Neuronal stem cell (in vitro differentiated cells): ENCODE measurements at regions not wholly inside any gene's neighbourhood (a gene's known extent, or its start where the extent isn't known, plus 50 kb on each side); places are given as distances from the start of the nearest gene placed in this dataset.

Source experiments
- DNase-seq: peaks from one replicate; pipeline ENCODE4 v3.0.0-alpha.2; 2013; ENCODE audit warnings: low spot score
- H2AFZ ChIP-seq: one replicate; pipeline ENCODE4 v1.6.1; 2013; ENCODE audit warnings: mild to moderate bottlenecking, low read length, inconsistent platforms
- H2AK5ac ChIP-seq: 2 replicates; pipeline ENCODE4 v1.6.1; 2013; ENCODE audit warnings: low read depth, mild to moderate bottlenecking, inconsistent platforms, low read length, moderate library complexity, mixed read lengths
- H2BK120ac ChIP-seq: 2 replicates; pipeline ENCODE4 v1.6.1; 2013; ENCODE audit warnings: low read depth, mild to moderate bottlenecking, inconsistent platforms, low read length, moderate library complexity, mixed read lengths
- H2BK12ac ChIP-seq: one replicate; pipeline ENCODE4 v1.6.1; 2013; ENCODE audit warnings: low read length, inconsistent platforms
- H2BK15ac ChIP-seq: 2 replicates; pipeline ENCODE4 v1.6.1; 2013; ENCODE audit warnings: mild to moderate bottlenecking, low read length, inconsistent platforms, mixed read lengths
- H2BK5ac ChIP-seq: one replicate; pipeline ENCODE4 v1.6.1; 2013; ENCODE audit warnings: inconsistent platforms, mild to moderate bottlenecking, low read length, moderate library complexity
- H3K14ac ChIP-seq: one replicate; pipeline ENCODE4 v1.6.1; 2013; ENCODE audit warnings: low read length, inconsistent platforms
- H3K18ac ChIP-seq: 2 replicates; pipeline ENCODE4 v1.6.1; 2013; ENCODE audit warnings: low read length, inconsistent platforms
- H3K23ac ChIP-seq: 2 replicates; pipeline ENCODE4 v1.6.1; 2013; ENCODE audit warnings: low read depth, mild to moderate bottlenecking, mixed read lengths, low read length, inconsistent platforms; ENCODE audit not compliant: poor library complexity
- H3K27ac ChIP-seq: replicated peaks from 3 replicates; pipeline ENCODE4 v1.5.1; 2013; ENCODE audit warnings: low read length, inconsistent platforms
- H3K27me3 ChIP-seq, 3 experiments: 2 replicates each; pipeline ENCODE4 v1.6.1; 2013; ENCODE audit warnings: low read length in 3 of 3, mild to moderate bottlenecking in 2 of 3, inconsistent platforms in 1 of 3, low read depth in 1 of 3, mixed read lengths in 1 of 3, moderate library complexity in 1 of 3; ENCODE audit not compliant: control insufficient read depth in 3 of 3, insufficient read depth in 3 of 3
- H3K36me3 ChIP-seq, 2 donors: replicated peaks in 1 of 2; 2 replicates each; pipeline ENCODE4 v1.6.1; 2013; ENCODE audit warnings: low read length in 2 of 2; ENCODE audit not compliant: control insufficient read depth in 2 of 2, insufficient read depth in 2 of 2
- H3K4ac ChIP-seq: 2 replicates; pipeline ENCODE4 v1.6.1; 2013; ENCODE audit warnings: inconsistent platforms, mild to moderate bottlenecking, low read length, moderate library complexity
- H3K4me1 ChIP-seq, 2 donors: 1 replicate in 1 of 2; 2 replicates in 1 of 2; pipeline ENCODE4 v1.6.1; 2013; ENCODE audit warnings: low read length in 2 of 2, low read depth in 1 of 2; ENCODE audit not compliant: control insufficient read depth in 2 of 2, insufficient read depth in 1 of 2
- H3K4me2 ChIP-seq: one replicate; pipeline ENCODE4 v1.6.1; 2013; ENCODE audit warnings: mild to moderate bottlenecking, low read length, inconsistent platforms; ENCODE audit not compliant: insufficient read depth, poor library complexity, severe bottlenecking
- H3K4me3 ChIP-seq, 2 donors: 2 replicates each; pipeline ENCODE4 v1.5.1; 2013; ENCODE audit warnings: low read length in 2 of 2, mild to moderate bottlenecking in 2 of 2, inconsistent platforms in 1 of 2, moderate library complexity in 1 of 2
- H3K79me1 ChIP-seq: one replicate; pipeline ENCODE4 v1.6.1; 2013; ENCODE audit warnings: low read depth, mild to moderate bottlenecking, inconsistent platforms, low read length, moderate library complexity
- H3K9ac ChIP-seq: one replicate; pipeline ENCODE4 v1.6.1; 2013; ENCODE audit warnings: mild to moderate bottlenecking, low read depth, low read length, inconsistent platforms; ENCODE audit not compliant: poor library complexity
- H3K9me3 ChIP-seq, 2 donors: replicated peaks in 1 of 2; 2 replicates each; pipeline versions ENCODE3 to v1.6.1; 2013; ENCODE audit warnings: low read length in 2 of 2, mild to moderate bottlenecking in 2 of 2, inconsistent platforms in 1 of 2, low read depth in 1 of 2, mixed read lengths in 1 of 2, moderate library complexity in 1 of 2; ENCODE audit not compliant: control insufficient read depth in 2 of 2, insufficient read depth in 1 of 2
- H4K8ac ChIP-seq: one replicate; pipeline ENCODE4 v1.6.1; 2013; ENCODE audit warnings: low read depth, mild to moderate bottlenecking, inconsistent platforms, low read length, moderate library complexity
- H4K91ac ChIP-seq: one replicate; pipeline ENCODE4 v1.6.1; 2013; ENCODE audit warnings: low read length, low read depth, mild to moderate bottlenecking, inconsistent platforms; ENCODE audit not compliant: poor library complexity
- WGBS, 2 donors: extraction: QIAGEN DNeasy Blood & Tissue Kit; methylation state at CpG; one replicate each; pipeline ENCODE4 v1.1.7; 2013; ENCODE audit warnings: missing lambda C conversion rate in 2 of 2, mixed read lengths in 1 of 2; ENCODE audit not compliant: insufficient read length in 2 of 2, insufficient replicate concordance in 1 of 2; ENCODE audit errors: extremely low coverage in 2 of 2; 5-methylcytosine and 5-hydroxymethylcytosine counted together

DNA sequence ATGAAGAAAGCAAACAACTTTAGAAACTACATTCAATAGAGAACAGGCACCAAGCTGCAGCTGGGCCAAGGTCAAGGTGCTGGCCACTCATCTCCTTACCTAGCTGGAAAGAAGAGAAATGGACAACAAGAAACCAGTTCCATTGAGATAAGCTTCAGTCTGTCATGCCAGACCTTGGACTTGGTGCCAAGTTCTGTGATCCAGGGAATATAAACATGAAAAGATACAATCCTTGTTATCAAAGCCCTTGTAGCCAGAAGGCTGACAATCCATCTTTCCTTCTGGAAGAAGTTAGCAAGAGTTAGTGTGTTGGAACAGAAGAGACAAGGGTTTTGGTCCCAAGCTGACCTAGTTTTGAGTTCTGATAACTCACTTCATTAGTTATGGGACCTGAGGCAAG is 227.5 kb downstream of the ACTL7B start:
- no peak overlapping the region for H4K8ac ChIP-seq
- no peak overlapping the region for H4K91ac ChIP-seq
- H2BK12ac ChIP-seq, result no peak overlapping the region
- no peaks in the 10 kb centered on the region for H3K79me1 ChIP-seq
- H2BK120ac ChIP-seq, result no peak overlapping the region
- no peak for DNase-seq
- H2AK5ac ChIP-seq, result no peak overlapping the region
- H2BK15ac ChIP-seq, result no peak overlapping the region
- H2BK5ac ChIP-seq, result no peak overlapping the region
- H3K27me3 ChIP-seq, result no peaks in the 10 kb centered on the region
- H3K18ac ChIP-seq, result no peak overlapping the region
- H3K4ac ChIP-seq, result no peak overlapping the region
- H3K23ac ChIP-seq, result no peak overlapping the region
- no peak overlapping the region for H2AFZ ChIP-seq
- H3K4me2 ChIP-seq, result no peak overlapping the region
- no peaks in the 10 kb centered on the region for H3K36me3 ChIP-seq
- H3K4me3 ChIP-seq, result no peak overlapping the region
- peaks cover 0 to 1% of the 10 kb centered on the region in 2 donors for H3K9me3 ChIP-seq
- no peaks in the 10 kb centered on the region for H3K4me1 ChIP-seq
- no peak overlapping the region for H3K14ac ChIP-seq
- H3K27ac ChIP-seq, result no peak overlapping the region
- no peak overlapping the region for H3K9ac ChIP-seq

DNA sequence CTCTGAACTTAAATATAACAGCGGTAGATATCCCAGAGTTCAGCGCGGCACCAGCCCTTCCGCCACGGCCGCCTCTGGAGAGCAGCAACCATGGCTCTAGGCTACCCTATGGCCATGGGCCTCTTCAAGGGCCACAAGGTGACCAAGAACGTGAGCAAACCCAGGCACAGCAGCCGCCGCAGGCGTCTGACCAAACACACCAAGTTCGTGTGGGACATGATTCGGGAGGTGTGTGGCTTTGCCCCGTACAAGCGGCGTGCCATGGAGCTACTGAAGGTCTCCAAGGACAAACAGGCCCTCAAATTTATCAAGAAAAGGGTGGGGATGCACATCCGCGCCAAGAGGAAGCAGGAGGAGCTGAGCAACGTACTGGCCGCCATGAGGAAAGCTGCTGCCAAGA is 229.0 kb downstream of the ACTL7B start:
- no peak overlapping the region for H3K4me2 ChIP-seq
- H3K23ac ChIP-seq, result no peak overlapping the region
- no peaks in the 10 kb centered on the region for H3K27me3 ChIP-seq
- H2BK120ac ChIP-seq, result no peak overlapping the region
- no peaks in the 10 kb centered on the region for H3K79me1 ChIP-seq
- H2BK5ac ChIP-seq, result no peak overlapping the region
- no peak overlapping the region for H3K27ac ChIP-seq
- no peak overlapping the region for H2BK15ac ChIP-seq
- WGBS, 2 donors, result no CpG with 5 or more reads among the region's 19 CpGs
- no peak overlapping the region for H3K9ac ChIP-seq
- no peak overlapping the region for H4K8ac ChIP-seq
- H3K9me3 ChIP-seq, result peaks cover 0 to 1% of the 10 kb centered on the region in 2 donors
- H2AFZ ChIP-seq, result no peak overlapping the region
- H3K36me3 ChIP-seq, result no peaks in the 10 kb centered on the region
- no peak overlapping the region for H2BK12ac ChIP-seq
- H3K4ac ChIP-seq, result no peak overlapping the region
- no peak for DNase-seq
- H3K4me3 ChIP-seq, result no peak overlapping the region
- H3K14ac ChIP-seq, result no peak overlapping the region
- H3K18ac ChIP-seq, result no peak overlapping the region
- no peaks in the 10 kb centered on the region for H3K4me1 ChIP-seq
- H4K91ac ChIP-seq, result no peak overlapping the region
- no peak overlapping the region for H2AK5ac ChIP-seq

DNA sequence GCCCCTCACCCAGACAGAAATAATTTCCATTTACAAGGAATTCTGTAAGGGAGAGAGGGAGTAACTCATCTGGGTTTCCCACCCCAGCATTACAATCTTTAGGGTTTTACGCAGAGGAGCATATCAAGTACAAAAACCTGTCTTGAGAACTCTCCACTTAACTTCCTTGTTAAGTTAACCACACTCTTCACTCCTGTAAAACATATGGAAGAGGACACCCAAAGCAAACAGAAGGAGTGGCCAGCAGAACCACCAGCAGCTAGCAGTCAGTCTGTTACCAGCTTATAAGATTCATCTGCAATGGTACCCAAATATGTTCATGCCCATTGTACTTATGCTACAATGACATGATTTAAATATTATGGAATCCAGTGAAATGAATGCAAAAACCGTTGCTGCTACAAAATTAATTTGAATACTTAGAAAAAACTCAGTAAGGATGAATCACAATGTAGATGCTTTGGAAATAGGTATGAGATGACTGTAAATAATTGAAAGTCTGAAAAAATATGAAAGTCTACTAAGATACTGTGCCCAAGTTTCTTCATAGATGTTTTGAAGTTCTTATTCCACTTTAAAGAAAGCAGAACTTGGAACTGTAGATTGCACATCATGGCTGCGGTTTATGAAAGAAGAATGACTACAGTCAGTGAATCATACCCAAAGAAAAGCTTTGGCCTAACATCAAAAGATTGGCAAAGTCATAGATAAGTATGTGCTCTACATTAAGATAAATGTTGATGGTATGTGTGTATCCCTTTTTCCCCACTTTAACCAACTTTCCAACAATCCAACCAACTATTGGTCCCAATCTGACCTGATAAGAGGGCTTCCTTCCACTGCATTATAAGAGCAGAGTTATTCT is 233.6 kb downstream of the ACTL7B start:
- H3K79me1 ChIP-seq, result no peaks in the 10 kb centered on the region
- no peak overlapping the region for H2AK5ac ChIP-seq
- no peak overlapping the region for H4K91ac ChIP-seq
- no peak overlapping the region for H3K23ac ChIP-seq
- H3K14ac ChIP-seq, result no peak overlapping the region
- no peaks in the 10 kb centered on the region for H3K9me3 ChIP-seq
- no peak overlapping the region for H4K8ac ChIP-seq
- H3K4ac ChIP-seq, result no peak overlapping the region
- H3K27ac ChIP-seq, result no peak overlapping the region
- H3K4me3 ChIP-seq, result no peak overlapping the region
- H3K9ac ChIP-seq, result no peak overlapping the region
- H3K18ac ChIP-seq, result no peak overlapping the region
- H3K4me1 ChIP-seq, result no peaks in the 10 kb centered on the region
- no peaks in the 10 kb centered on the region for H3K27me3 ChIP-seq
- H2BK15ac ChIP-seq, result no peak overlapping the region
- DNase-seq, result no peak
- H2AFZ ChIP-seq, result no peak overlapping the region
- H3K36me3 ChIP-seq, result no peaks in the 10 kb centered on the region
- H3K4me2 ChIP-seq, result no peak overlapping the region
- WGBS, 2 donors, result no CpG with 5 or more reads among the region's 3 CpGs
- no peak overlapping the region for H2BK12ac ChIP-seq
- H2BK120ac ChIP-seq, result no peak overlapping the region
- no peak overlapping the region for H2BK5ac ChIP-seq

GRCh38 chr9:108620767-108621166 is 235.0 kb downstream of the ACTL7B start:
- H3K27ac ChIP-seq, result no peak overlapping the region
- no peak overlapping the region for H3K18ac ChIP-seq
- H4K8ac ChIP-seq, result no peak overlapping the region
- H3K27me3 ChIP-seq, result no peaks in the 10 kb centered on the region
- H3K4me3 ChIP-seq, result no peak overlapping the region
- H3K9me3 ChIP-seq, result no peaks in the 10 kb centered on the region
- H3K23ac ChIP-seq, result no peak overlapping the region
- no peaks in the 10 kb centered on the region for H3K36me3 ChIP-seq
- H3K4me2 ChIP-seq, result no peak overlapping the region
- no peak overlapping the region for H2BK120ac ChIP-seq
- H3K79me1 ChIP-seq, result no peaks in the 10 kb centered on the region
- no CpG with 5 or more reads among the region's 2 CpGs for WGBS, 2 donors
- H2BK12ac ChIP-seq, result no peak overlapping the region
- H3K9ac ChIP-seq, result no peak overlapping the region
- no peak overlapping the region for H4K91ac ChIP-seq
- H3K4ac ChIP-seq, result no peak overlapping the region
- H2AK5ac ChIP-seq, result no peak overlapping the region
- no peak overlapping the region for H2BK15ac ChIP-seq
- H3K14ac ChIP-seq, result no peak overlapping the region
- H2BK5ac ChIP-seq, result no peak overlapping the region
- no peaks in the 10 kb centered on the region for H3K4me1 ChIP-seq
- DNase-seq, result no peak
- no peak overlapping the region for H2AFZ ChIP-seq
